Mesodermal cell (in vitro differentiated cells): ENCODE measurements at regions not wholly inside any gene's neighbourhood (a gene's known extent, or its start where the extent isn't known, plus 50 kb on each side); places are given as distances from the start of the nearest gene placed in this dataset.
"Not testable (repeated sequence)": the region's sequence is repeated elsewhere in the genome, so short reads cannot be mapped to it uniquely, and the experiment has no call there.

ENCODE experiments used
- H3K27ac ChIP-seq: 2 replicates; pipeline ENCODE4 v1.7.0; 2013; ENCODE audit warnings: mild to moderate bottlenecking, low read depth, low read length, moderate library complexity; ENCODE audit not compliant: severe bottlenecking
- H3K36me3 ChIP-seq: 2 replicates; pipeline ENCODE4 v1.7.1; 2013; ENCODE audit warnings: mild to moderate bottlenecking, low read length, moderate library complexity; ENCODE audit not compliant: control insufficient read depth, insufficient read depth
- H3K4me1 ChIP-seq: one replicate; pipeline ENCODE4 v1.7.1; 2013; ENCODE audit warnings: mild to moderate bottlenecking, low read length; ENCODE audit not compliant: insufficient read depth, control insufficient read depth, poor library complexity, severe bottlenecking
- H3K4me3 ChIP-seq: 2 replicates; pipeline ENCODE4 v1.7.0; 2013; ENCODE audit warnings: low read length, control low read depth, mild to moderate bottlenecking; ENCODE audit not compliant: insufficient read depth, poor library complexity, severe bottlenecking; ENCODE audit errors: extremely low read depth
- H3K9me3 ChIP-seq: 2 replicates; pipeline ENCODE4 v1.7.1; 2013; ENCODE audit warnings: mild to moderate bottlenecking, low read length, moderate library complexity; ENCODE audit not compliant: control insufficient read depth
- WGBS, 2 experiments: methylation state at CpG; one replicate each; pipeline ENCODE4 v1.1.5; 2013; ENCODE audit warnings: missing lambda C conversion rate in 2 of 2; ENCODE audit not compliant: insufficient coverage in 2 of 2; 5-methylcytosine and 5-hydroxymethylcytosine counted together

- Histone ChIP-seq H3K4me1 (no peaks in the 10 kb centered on the region), H3K27ac (no peak overlapping the region), H3K36me3 (no peaks in the 10 kb centered on the region), H3K9me3 (peaks cover 7% of the 10 kb centered on the region), H3K4me3 (no peak overlapping the region)
Measured at GRCh38 chr19:31483226-31483857, 134.1 kb upstream of the TSHZ3 start.

DNA sequence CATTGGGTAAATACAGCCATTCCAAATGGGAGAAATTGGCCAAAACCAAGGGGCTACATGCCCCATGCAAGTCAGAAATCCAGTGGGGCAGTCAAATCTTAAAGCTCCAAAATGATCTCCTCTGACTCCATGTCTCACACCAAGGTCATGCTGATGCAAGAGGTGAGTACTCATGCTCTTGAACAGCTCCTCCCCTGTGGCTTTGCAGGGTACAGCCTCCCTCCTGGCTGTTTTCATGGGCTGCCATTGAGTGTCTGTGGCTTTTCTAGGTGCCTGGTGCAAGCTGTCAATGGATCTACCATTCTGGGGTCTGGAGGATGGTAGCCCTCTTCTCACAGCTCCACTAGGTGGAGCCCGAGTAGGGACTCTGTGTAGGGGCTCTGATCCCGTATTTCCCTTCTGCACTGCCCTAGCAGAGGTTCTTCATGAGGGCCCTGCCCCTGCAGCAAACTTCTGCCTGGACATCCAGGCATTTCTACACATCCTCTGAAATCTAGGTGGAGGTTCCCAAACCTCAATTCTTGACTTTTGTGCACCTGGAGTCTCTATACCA is 135.7 kb upstream of the TSHZ3 start:
- 100% methylated on average over 1 of the region's 2 CpGs; no CpG with 5 or more reads in 1 of the 2 experiments for WGBS, 2 experiments
- H3K27ac ChIP-seq, H3K36me3 ChIP-seq, H3K4me3 ChIP-seq, H3K4me1 ChIP-seq, H3K9me3 ChIP-seq: not testable (repeated sequence)

GRCh38 chr19:31485472-31485871 is 136.2 kb upstream of the TSHZ3 start:
- Histone ChIP-seq H3K9me3 (peaks cover 7% of the 10 kb centered on the region), H3K4me1 (no peaks in the 10 kb centered on the region), H3K4me3 (no peak overlapping the region), H3K27ac (no peak overlapping the region), H3K36me3 (no peaks in the 10 kb centered on the region)
- 79% methylated on average over 2 of the region's 2 CpGs for WGBS, 2 experiments

DNA sequence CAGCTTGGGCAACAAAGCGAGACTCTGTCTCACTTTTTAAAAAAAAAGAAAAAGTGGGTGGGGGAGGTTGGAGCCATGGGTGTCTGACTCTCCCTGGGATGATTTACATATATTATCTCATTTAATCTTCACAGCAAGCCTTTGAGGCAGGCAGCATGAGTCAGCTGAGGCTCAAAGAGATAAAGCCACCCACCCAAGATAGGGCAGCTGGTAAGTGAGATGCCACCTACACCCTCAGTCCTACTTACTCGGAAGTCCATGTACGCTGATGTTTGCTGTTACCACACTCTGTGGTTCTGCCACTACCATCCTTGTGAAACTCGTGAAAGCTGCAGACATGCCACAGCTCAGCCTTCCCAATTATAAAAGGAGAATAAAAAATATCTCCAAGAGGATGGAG is 142.0 kb upstream of the TSHZ3 start:
- no peak overlapping the region for H3K4me3 ChIP-seq
- H3K36me3 ChIP-seq: no peaks in the 10 kb centered on the region
- no peaks in the 10 kb centered on the region for H3K4me1 ChIP-seq
- 82 to 100% methylated on average over 2 of the region's 4 CpGs for WGBS, 2 experiments
- no peaks in the 10 kb centered on the region for H3K9me3 ChIP-seq
- no peak overlapping the region for H3K27ac ChIP-seq

DNA sequence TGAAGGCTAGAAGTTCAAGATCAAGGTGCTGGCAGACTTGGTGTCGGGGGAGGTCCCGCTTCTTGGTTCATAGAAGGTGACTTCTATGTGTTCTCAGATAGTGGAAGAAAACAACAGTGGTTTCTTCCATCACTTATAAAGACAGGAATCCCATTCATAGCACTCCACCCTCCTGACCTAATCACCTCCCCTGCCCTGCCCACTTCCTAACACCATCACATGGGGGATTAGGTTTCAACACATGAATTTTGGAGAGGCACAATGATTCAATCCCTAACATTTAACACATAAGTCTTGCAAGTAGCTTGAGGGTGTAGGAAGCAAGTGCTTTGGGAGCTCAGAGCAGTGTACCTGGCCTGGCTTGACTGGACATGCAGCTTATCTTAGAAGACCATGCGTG is 142.8 kb upstream of the TSHZ3 start:
- H3K9me3 ChIP-seq: no peaks in the 10 kb centered on the region
- H3K4me3 ChIP-seq: no peak overlapping the region
- no peaks in the 10 kb centered on the region for H3K4me1 ChIP-seq
- no peak overlapping the region for H3K27ac ChIP-seq
- H3K36me3 ChIP-seq: no peaks in the 10 kb centered on the region
- 75 to 83% methylated on average over 1 to 2 of the region's 3 CpGs for WGBS, 2 experiments

- no peak overlapping the region for H3K27ac ChIP-seq
- H3K36me3 ChIP-seq: no peaks in the 10 kb centered on the region
- no peaks in the 10 kb centered on the region for H3K4me1 ChIP-seq
- 90 to 93% methylated on average over 5 to 11 of the region's 13 CpGs for WGBS, 2 experiments
- H3K9me3 ChIP-seq: no peaks in the 10 kb centered on the region
- no peak overlapping the region for H3K4me3 ChIP-seq
Measured at GRCh38 chr19:31496076-31496475, 146.8 kb upstream of the TSHZ3 start.

GRCh38 chr19:31497709-31498108 is 148.5 kb upstream of the TSHZ3 start:
- Histone ChIP-seq H3K36me3 (no peaks in the 10 kb centered on the region), H3K4me3 (no peak overlapping the region), H3K4me1 (no peaks in the 10 kb centered on the region), H3K27ac (no peak overlapping the region), H3K9me3 (no peaks in the 10 kb centered on the region)
- WGBS, 2 experiments: 83 to 88% methylated on average over 1 to 2 of the region's 2 CpGs

GRCh38 chr19:31498781-31499180 is 149.5 kb upstream of the TSHZ3 start:
- Histone ChIP-seq H3K27ac (no peak overlapping the region), H3K4me3 (no peak overlapping the region), H3K9me3 (no peaks in the 10 kb centered on the region), H3K4me1 (no peaks in the 10 kb centered on the region), H3K36me3 (no peaks in the 10 kb centered on the region)
- 90 to 100% methylated on average over 1 of the region's 3 CpGs for WGBS, 2 experiments

DNA sequence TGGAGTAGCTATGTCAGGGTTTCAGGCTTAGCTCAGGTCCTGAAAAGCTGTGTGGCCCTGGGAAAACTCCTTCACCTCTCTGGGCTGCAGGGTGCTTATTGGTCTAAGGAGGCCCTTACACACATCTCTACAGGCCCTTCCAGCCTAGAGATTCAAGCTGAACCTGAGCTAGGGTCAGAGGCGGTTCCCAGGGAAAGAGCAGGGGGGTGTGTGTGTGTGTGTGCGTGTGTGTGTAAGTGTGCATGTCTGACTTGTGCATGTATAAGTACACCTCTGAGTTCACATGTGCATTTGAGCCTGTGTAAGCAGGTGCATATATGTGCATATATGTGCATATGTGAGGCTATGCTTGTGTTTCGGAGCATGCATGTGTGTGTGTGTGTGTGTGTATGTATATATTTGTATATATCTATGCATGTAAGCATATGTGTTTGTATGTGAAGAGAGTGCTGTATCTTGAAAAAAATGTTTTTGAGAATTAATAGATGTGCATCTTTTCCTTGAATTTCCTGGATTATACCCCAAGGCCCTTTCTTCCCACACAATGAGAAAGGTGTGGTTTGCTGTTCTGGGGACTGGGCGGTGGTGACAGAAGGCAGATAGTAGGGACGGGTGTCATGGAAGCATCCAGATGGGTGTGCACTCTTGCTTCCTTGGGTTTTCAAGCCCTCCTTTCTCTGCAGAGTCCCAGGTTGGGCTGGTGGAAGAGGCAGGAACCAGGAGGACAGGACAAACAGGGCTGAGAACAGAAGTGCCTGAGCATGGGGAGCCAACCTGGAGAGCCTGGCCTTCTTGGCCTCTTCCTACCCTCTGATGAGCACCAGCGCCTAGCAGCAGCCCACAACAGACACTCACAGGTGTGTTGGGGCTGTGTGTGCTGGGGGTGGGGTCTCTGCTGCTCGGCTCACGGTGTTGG is 150.3 kb upstream of the TSHZ3 start:
- Histone ChIP-seq H3K4me1 (no peaks in the 10 kb centered on the region), H3K27ac (no peak overlapping the region), H3K4me3 (no peak overlapping the region), H3K36me3 (no peaks in the 10 kb centered on the region), H3K9me3 (no peaks in the 10 kb centered on the region)
- 85 to 96% methylated on average over 4 to 6 of the region's 8 CpGs for WGBS, 2 experiments

DNA sequence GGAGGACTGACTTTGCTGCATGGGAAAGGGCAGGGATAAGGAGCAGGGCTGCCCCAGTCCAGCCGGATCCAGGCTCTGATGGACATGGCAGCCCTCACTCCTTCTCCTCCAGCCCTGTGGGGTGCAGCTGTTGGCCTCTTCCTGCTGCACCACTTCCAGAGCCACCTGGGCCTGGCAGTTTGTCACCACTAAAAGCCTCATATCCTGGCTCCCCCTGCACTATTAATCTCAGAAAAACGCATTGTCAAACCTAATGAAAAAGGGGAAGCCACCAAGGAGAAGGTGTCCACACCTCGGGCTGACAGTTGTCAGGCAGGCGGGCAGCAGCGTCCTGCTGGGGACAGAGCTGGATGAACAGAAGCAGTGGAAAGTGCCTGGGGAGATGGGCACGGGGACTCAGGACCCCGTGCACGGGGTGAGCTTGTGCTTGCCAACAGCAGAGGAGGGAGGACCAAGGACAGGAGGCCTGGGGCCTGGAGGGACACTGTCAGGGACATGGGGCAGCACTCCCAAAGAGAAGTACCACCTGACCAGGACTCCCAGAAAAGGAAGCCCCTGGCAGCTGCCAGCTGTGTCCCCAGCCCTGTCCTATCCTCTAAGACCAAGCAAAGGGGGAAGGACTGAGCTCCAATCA is 151.1 kb upstream of the TSHZ3 start:
- Histone ChIP-seq H3K36me3 (no peaks in the 10 kb centered on the region), H3K4me1 (no peaks in the 10 kb centered on the region), H3K4me3 (no peak overlapping the region), H3K9me3 (no peaks in the 10 kb centered on the region), H3K27ac (no peak overlapping the region)
- 87 to 95% methylated on average over 6 to 8 of the region's 8 CpGs for WGBS, 2 experiments
